GM19395 (cell line): ENCODE measurements at regions not wholly inside any gene's neighbourhood (a gene's known extent, or its start where the extent isn't known, plus 50 kb on each side); places are given as distances from the start of the nearest gene placed in this dataset.
"Not testable (repeated sequence)": the region's sequence is repeated elsewhere in the genome, so short reads cannot be mapped to it uniquely, and the experiment has no call there.

Experiments
- ATAC-seq: cut with Tn5 transposase; IDR thresholded peaks from one replicate; pipeline ENCODE4 v1.9.1; 2021; ENCODE audit warnings: mild to moderate bottlenecking, moderate library complexity; ENCODE audit not compliant: unreplicated experiment

DNA sequence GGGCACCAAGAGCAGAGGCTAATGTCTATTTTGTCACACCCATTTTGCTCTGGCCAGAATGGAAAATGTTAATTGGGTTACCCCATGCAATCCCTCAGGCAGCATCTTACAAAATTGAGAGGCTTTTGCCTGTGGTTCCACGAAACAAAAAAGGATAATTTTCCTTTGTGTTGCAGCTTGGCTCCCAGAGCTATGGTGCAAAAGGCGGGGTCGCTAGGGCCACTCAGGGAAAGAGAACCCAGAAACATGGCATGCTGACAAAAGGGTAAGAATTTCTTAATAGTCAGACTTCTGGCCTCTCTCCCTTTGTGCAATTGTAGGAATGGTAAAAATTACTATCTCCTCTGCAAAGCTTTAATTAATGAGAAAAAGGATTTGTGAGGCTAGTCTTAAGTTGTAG, 119.6 kb upstream of the BANK1 start:
- no peak for ATAC-seq

DNA sequence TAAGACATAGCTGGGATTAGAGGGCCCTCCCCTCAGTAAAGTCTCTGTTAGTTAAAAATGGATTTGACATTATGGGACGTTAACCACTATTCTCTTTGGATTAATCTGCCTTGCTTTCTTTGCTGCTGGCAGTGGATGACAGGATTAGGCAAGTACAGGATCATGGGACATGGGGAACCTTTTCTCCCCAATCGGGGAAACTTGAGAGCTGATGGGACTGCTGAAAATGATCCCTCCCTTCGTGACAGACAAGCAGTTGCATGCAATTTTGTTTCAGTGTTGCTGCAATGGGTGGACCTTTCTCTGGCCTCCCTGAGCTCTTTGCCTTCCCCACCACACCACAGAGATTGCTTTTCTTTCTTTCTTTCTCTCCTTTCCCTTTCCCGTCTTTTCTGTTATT, 120.2 kb upstream of the BANK1 start:
- no peak for ATAC-seq

DNA sequence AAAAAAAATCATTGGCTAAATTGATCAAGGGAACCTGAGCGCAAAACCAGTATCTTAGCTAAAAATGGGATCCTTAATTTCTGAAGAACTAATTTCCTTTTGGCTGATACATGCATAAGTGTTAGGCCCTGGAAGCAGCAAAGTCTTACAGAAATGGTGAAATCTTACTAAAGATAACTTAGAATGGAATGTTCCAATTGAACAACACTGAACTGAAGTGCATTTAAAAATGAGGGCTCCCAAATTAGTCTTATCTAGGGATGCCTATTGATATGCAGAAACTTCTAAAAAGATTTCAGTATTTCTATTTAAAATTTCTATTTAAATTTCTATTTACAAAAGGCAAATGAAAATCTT, 120.7 kb upstream of the BANK1 start:
- ATAC-seq = no peak

DNA sequence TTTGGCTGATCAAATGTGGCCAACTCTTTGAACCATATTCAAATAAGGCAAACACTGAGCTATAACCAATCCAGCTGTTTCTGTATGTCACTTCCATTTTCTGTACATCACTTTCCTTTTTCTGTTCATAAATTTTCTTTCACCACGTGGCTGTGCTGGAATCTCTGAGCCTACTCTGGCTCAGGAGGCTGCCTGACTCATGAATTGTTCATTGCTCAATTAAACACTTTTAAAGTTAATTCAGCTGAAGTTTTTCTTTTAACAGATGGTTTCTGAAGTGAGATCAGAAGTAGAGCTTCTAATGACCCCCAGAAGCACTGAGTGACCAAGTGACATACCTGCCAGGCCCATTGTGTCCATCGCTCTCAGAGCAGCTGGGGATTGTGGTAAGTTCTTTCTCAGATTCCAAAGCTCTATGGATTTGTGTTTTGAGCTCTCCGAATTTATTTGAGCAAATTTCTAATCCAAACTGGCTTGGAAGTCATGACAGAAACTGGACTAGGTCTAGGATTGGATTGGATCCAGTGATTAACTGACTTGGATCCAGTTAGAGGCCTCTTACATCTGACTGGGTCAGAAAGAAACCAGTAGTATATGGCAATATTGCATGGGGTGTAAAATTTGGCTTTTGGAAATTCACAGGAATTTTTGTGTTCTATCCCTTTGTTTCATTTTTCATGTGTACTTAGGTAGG, 121.2 kb upstream of the BANK1 start:
- ATAC-seq = no peak

DNA sequence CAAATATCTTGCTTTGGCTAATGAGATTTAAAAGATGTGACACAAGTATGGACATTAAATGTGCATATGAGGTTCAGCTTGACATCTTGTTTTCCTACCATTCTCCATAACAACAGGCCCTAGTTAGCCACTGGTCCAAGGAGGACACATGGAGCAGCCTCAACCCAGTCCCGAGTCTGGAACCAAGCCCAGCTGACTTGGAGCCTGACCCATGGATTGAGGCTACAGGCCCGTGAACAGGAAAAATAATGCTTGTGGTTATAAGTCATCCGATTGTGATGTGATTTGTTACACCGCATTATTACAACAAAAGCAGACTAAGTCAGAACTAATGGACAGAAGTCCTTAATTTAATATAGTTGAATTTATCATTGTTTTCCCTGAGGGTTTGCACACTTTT, 123.2 kb upstream of the BANK1 start:
- ATAC-seq = no peak

DNA sequence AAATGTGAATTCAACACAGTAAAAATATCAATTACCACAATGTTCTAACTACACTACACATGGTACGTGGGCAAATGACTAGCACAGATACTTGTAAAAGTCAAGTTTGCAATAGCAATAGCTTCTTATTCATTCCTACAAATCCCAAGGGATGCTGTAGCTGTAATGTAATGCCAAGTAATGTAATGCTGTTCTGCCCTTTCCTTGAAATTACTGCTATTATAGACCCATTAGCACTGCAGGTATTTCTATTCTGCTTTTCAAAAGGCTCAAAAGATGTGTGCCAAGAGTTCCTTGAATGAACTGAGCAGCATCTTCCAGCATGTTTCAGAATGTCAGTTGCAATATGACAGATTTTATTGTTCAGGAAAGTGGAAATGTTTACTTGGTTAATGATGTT, 129.9 kb upstream of the BANK1 start:
- no peak for ATAC-seq

DNA sequence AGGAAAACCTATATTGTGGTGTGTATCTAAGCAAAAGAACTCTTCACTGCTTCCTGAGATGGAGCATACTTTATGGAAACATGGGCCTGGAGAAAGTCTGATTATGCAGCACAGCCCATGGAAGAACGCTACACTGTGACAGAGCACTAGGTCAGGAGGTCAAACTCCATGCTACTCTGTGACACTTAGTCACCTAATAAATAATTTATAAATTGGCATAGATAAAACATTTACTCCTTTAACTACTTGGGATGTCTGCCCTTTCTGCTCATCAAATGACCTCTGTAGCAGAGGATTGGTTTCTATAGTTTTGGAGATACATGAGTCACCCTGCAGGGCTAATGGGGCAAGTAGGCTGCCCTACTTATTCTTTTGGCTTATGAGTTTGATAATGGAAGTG, 134.7 kb upstream of the BANK1 start:
- ATAC-seq = no peak

DNA sequence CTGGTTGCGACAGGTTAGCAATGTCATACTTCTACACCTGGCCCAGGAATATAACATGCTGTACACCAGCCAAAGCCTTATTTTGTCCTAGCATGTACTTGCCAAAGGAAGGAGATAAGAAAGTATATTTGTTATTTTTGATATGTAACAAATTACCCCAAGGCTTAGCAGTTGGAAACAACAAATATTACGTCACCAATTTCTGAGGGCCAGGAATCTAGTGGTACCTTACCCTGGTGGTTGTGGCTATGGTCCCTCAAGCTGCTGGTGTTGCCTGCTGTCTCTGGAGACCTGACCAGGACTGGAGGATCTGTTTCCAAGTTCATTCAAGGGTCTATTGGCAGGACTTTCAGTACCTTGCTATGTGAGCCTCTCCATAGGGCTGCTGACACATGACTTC, 135.5 kb upstream of the BANK1 start:
- no peak for ATAC-seq

DNA sequence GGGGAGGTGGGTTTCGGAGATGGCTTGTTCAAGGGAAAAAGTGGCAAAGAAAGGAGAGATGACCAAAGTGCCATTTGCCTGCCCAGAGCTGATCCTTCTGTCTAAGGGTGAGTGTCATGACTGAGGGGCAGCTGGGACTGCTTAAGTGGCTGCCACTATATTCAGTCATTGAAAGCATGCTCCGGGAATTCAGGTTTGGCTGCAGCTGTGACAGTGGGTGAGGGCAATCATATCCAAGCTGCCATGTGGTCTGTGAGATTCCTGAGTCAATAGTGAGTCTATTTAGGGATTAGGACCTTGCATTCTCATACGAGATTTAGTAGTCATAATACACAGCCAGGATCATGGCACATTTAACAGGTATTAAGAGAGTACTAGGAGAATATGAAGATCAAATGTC, 138.8 kb upstream of the BANK1 start:
- no peak for ATAC-seq

DNA sequence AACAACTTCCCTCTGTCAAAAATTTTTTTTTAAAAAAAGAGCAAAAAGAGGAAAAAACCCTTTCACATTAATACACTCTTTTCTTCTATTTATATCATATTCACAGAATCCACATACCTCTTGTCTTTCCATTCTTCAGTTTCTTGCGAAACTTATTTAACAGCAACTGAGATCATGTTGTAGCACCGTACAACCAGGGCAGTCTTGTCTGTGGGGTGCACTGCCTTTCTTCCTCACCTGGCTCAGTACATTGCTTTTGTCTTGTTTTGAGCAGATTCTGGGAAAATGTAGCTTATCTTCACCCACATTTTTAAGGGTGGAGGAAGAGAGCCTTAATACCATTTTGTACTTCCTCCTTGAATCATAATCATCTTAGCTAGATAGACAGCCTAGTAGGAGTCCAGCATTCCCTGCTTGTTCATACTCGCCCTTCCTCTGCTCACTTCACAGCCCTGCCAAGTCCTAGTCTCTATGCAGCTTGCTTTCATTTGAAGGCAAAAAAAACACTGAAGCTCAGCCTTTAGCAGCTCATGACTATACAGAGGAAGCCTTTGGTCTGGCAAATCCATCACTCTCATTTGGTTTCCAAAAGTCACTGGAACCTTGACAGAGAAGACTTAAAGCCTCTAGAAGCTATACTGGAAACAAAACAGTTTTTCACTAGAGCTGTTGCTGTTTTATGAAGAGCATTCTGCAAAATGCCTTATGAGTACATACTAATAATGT, 140.6 kb upstream of the BANK1 start:
- ATAC-seq = no peak

DNA sequence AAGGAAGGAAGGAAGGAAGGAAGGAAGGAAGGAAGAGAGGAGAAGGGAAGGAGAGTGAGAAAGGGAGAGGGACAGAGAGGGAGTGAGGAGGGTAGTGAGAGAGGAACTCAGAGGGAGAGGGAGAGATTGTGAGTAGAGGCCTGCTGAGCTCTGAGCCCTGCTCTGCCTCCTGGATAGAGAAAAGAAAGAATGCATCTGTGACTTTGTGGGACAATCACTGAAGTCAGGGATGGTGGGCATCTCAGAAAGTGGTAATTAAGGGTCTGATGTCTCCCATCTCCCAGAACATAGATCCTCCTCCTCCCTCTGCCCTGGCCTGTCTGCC, 142.9 kb upstream of the BANK1 start:
- ATAC-seq = no peak

DNA sequence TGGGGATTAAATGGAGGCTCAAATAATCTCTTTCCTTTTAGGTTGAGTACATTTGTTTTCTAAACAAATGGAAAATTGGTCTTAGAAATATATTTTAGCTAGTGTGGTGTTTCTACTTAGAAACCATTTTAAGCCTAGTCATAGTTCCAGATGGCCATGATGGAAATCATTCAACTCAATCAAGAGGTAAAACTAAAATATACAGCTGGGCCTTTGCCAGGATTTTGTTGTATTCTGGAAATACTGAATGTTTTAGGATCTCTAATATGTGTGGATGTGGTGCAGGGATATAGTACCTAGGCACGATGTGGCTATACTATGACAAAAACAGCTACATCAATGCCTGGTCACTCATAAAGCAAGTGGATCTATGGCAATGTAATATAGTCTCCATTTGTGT, 146.0 kb upstream of the BANK1 start:
- no peak for ATAC-seq

DNA sequence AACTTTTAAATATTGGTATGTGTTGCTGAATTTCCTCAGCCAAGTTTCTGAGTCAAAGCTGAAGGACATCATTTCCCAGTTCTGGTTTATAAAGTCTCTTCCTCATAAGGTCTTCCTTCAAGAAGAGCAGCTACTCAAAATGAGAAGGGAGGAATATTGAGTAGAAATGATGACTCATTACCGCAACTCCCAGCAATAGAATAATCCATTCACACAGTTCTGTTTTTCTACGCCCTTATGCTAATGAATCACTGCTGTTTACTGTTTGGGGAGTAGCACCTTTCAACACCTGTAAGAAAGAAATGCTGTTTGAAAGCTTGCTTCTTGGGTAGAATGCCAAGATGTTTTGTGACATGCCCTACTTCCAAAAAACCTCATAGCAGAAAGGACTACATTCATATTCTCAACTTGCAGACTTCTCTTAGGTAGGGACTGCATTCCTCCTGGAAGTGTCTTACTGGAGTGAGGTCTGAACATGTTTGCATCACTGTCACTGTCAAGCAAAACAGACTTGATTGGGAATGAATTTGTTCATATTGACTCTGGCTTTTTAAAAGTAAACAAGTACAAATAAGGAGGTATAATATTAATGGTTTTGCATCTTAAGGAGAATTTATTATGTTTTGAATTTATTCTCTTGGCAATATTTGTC, 147.2 kb upstream of the BANK1 start:
- ATAC-seq = no peak

DNA sequence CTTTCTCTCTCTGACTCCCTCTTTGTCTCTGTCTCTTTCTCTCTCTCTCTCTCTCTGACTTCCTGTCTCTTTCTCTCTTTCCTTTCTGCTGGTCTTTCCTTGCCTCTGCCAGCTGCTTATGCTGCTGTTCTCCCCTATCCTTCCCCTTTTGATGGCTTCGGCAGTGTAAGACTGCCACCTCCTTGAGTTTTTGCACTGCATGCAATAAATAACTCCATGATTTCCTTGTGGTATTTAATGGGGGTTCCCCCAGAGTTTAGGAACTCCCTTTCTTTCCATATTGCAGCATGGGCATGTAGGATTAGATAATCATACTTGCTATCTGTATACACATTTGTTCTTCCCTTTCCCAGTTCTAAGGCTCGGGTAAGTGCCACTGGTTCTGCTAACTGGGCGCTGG, 157.8 kb upstream of the BANK1 start:
- not testable (repeated sequence) for ATAC-seq

DNA sequence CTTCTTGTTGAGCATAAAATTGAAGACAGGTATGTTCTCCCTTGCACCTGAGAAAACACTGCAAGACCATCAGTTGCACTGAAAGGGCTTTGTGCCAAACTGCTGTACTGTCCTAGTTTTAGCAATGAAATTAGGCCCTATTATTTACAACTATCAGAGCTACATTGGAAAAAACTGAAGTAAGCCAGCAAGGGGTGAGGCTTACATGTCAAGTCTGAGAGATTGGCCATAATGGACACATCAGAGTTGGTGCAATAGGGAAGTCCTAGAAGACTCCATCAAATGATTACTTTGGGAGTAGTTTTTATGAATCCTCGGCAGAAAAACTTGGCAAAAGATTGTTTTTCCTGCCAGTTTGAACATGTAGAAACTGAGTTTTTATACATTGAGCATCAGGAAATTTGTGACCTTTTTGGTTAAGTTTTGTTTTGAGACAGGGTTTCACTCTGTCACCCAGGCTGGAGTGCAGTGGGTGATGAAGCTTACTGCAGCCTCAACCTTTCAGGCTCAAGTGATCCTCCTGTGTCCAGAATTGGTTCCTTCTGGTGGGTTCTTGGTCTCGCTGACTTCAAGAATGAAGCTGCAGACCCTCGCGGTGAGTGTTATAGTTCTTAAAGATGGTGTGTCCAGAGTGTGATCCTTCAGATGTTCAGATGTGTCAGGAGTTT, 160.1 kb upstream of the BANK1 start:
- ATAC-seq = no peak

DNA sequence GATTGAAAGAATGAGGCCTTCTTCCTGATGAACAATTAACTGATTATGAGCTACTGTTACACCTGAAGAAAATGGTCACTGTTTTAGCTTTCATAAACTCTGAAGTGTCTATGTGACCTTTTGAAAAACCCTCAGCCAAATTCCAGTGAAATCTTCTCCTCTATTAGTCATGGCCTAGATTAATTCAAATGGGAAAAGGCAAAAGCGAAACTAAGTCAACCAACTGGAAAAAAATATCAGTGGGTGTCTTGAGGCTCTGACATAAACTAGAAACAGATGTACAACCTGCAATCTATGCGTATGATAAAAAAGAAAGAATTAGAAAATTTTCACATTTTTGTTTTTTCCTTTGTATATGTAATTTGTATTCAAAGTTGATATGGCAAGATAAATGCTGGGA, 169.4 kb upstream of the BANK1 start:
- ATAC-seq = no peak

DNA sequence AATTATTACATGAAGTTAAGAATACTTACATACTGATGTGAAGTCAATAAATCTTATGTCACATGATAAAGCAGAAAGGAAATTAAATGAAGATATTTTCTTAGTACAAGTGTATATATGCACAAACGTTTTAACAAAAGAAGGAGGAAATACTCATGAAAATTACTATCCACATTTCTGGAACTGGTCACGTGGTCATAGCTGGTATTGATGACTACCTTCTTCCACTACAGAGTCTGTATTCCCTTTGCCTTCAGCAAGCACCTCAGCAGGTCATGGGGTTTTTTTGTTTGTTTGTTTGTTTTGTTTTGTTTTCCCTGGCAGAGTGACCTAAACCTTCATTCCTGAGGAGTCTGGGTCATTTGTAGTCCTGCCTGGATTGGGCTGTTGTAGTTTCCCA, 174.9 kb upstream of the BANK1 start:
- ATAC-seq = no peak

DNA sequence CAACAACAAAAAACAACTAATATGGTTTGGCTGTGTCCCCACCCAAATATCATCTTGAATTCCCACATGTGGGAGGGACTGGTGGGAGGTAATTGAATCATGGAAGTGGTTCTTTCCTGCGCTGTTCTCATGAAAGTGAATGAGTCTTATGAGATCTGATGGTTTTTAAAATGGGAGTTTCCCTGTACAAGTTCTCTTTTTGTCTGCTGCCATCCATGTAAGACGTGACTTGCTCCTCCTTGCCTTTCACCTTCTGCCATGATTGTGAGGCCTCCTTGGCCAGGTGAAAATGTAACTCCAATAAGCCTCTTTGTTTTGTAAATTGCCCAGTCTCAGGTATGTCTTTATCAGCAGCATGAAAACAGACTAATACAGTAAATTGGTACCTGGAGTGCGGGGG, 183.5 kb upstream of the BANK1 start:
- ATAC-seq = not testable (repeated sequence)

DNA sequence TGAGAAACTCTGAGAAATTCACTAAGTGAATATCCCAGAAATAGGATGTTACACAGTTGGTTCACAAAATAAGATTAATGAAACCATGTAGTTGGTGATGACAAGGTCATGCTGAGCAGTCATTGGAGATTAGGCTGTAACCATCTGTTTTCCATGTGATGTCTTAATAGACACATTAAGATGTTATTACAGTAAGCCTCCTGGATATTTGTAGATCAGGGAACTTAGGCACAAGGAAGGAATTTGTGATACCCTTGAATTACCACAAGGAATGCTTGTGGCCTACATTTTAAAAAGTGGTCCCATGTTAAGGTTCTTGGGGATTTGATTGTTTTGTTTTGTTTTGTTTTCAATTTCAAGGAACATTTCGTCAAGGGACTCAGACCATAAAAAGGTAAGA, 185.6 kb upstream of the BANK1 start:
- ATAC-seq = no peak

DNA sequence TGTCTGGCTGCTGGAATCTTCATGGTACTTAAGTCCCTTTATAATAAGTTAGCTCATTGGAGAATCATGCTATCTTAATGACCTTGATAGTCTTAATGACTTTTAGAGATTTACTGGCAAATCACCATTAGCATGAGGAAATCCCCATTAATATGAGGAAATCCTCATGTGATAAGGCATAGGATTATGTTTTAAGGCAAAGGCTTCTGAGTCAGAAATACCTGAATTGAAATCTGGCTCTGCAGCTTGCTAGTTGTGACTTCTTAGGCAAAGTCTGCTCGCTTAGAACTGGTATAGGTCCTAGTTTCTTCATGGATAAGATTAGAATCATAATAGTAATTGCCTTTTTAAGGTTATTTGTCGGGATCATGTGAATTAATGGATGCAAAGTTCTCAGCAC, 190.2 kb upstream of the BANK1 start:
- no peak for ATAC-seq

DNA sequence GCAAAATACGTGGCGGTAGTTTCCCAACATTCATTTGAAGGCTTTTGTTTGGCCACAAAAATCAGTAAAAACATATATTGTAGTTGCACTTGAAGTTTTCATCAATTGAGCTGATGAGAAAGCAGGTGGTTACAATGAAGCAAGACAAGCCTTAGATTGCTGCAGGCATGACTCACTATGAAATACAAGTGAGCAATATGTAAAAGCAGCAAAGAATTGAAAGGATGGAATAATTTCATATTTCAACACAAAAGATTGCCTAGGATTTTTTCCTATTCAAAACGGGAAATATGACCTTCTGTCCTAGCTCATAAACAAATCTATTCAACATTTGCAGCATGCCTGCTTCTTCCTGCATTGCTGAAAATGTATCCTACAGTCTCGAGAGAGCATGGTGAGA, 190.9 kb upstream of the BANK1 start:
- ATAC-seq = no peak
